WTC11 (cell line): ENCODE measurements at regions not wholly inside any gene's neighbourhood (a gene's known extent, or its start where the extent isn't known, plus 50 kb on each side); places are given as distances from the start of the nearest gene placed in this dataset.

Experiments
- ATAC-seq: fragments of 200-7000 bp; cut with Tn5 transposase; 2 replicates; pipeline ENCODE4 v1.10.0; 2021; ENCODE audit warnings: mild to moderate bottlenecking, moderate library complexity
- CTCF ChIA-PET: fragments of 300-600 bp; sonication (Branson Sonifier 250); formaldehyde crosslinking; loops from one replicate; lab custom pipeline; 2021; ENCODE audit warnings: antibody characterized with exemption; lab: Charles Lee
- POLR2A ChIA-PET: fragments of 350-600 bp; sonication (Branson Sonifier 250); formaldehyde crosslinking; loops from one replicate; lab custom pipeline; 2021; ENCODE audit warnings: antibody characterized with exemption; lab: Charles Lee
- DNase-seq: peaks from one replicate; pipeline ENCODE4 v3.0.0; 2021; ENCODE audit warnings: low spot score
- H3K27ac Mint-ChIP-seq: 2 replicates; pipeline ENCODE4 v1.8.0; 2021; ENCODE audit warnings: mixed read lengths
- H3K27me3 Mint-ChIP-seq: 2 replicates; pipeline ENCODE4 v1.8.0; 2021; ENCODE audit warnings: low read depth, mild to moderate bottlenecking, moderate library complexity, mixed read lengths
- H3K36me3 Mint-ChIP-seq: 2 replicates; pipeline ENCODE4 v1.8.0; 2021; ENCODE audit warnings: mixed read lengths
- H3K4me1 Mint-ChIP-seq: 2 replicates; pipeline ENCODE4 v1.8.0; 2022; ENCODE audit warnings: mixed read lengths
- H3K4me3 Mint-ChIP-seq: 2 replicates; pipeline ENCODE4 v1.8.0; 2021; ENCODE audit warnings: mild to moderate bottlenecking, moderate library complexity, mixed read lengths
- H3K9me3 Mint-ChIP-seq: 2 replicates; pipeline ENCODE4 v1.8.0; 2021; ENCODE audit warnings: mixed read lengths
- ARID4B ChIP-seq: sonication (generic); formaldehyde crosslinking; IDR thresholded peaks from 2 replicates; pipeline ENCODE4 v1.8.0; 2023; ENCODE audit warnings: missing genetic modification reagents, mild to moderate bottlenecking, borderline replicate concordance
- ATF2 ChIP-seq: sonication (generic); formaldehyde crosslinking; IDR thresholded peaks from 2 replicates; pipeline ENCODE4 v1.8.1; 2022; ENCODE audit warnings: low read depth, missing genetic modification reagents, borderline replicate concordance
- CDX4 ChIP-seq: fragments of 250-450 bp; sonication (Bioruptor Pico); IDR thresholded peaks from 2 replicates; pipeline ENCODE4 v1.9.0; 2021; ENCODE audit warnings: moderate library complexity, mild to moderate bottlenecking, inconsistent platforms, borderline replicate concordance
- JAZF1 ChIP-seq: fragments of 250-450 bp; sonication (Bioruptor Pico); IDR thresholded peaks from 2 replicates; pipeline ENCODE4 v1.9.0; 2021; ENCODE audit warnings: moderate library complexity, mild to moderate bottlenecking, inconsistent platforms
- MXD4 ChIP-seq: fragments of 250-450 bp; sonication (Bioruptor Pico); IDR thresholded peaks from 2 replicates; pipeline ENCODE4 v1.8.0; 2021; ENCODE audit warnings: mild to moderate bottlenecking, moderate library complexity, borderline replicate concordance
- NFE2L1 ChIP-seq: sonication (generic); formaldehyde crosslinking; IDR thresholded peaks from 2 replicates; pipeline ENCODE4 v1.8.1; 2023; ENCODE audit warnings: missing genetic modification reagents
- OVOL2 ChIP-seq: fragments of 250-450 bp; sonication (Bioruptor Pico); IDR thresholded peaks from 2 replicates; pipeline ENCODE4 v1.9.0; 2021; ENCODE audit warnings: mild to moderate bottlenecking, borderline replicate concordance
- PRDM15 ChIP-seq: sonication (generic); formaldehyde crosslinking; IDR thresholded peaks from 2 replicates; pipeline ENCODE4 v1.8.0; 2022; ENCODE audit warnings: missing genetic modification reagents
- RELA ChIP-seq: sonication (generic); formaldehyde crosslinking; IDR thresholded peaks from 2 replicates; pipeline ENCODE4 v1.8.1; 2022; ENCODE audit warnings: missing genetic modification reagents, mild to moderate bottlenecking, borderline replicate concordance
- TP53 ChIP-seq: sonication (generic); formaldehyde crosslinking; IDR thresholded peaks from 2 replicates; pipeline ENCODE4 v1.8.1; 2023; ENCODE audit warnings: mild to moderate bottlenecking, missing genetic modification reagents
- USF2 ChIP-seq: sonication (generic); formaldehyde crosslinking; IDR thresholded peaks from 2 replicates; pipeline ENCODE4 v1.8.1; 2023; ENCODE audit warnings: mild to moderate bottlenecking, missing genetic modification reagents, moderate library complexity
- ZBTB21 ChIP-seq: sonication (generic); formaldehyde crosslinking; IDR thresholded peaks from 2 replicates; pipeline ENCODE4 v1.8.1; 2023; ENCODE audit warnings: mild to moderate bottlenecking, missing genetic modification reagents, borderline replicate concordance
- ZMAT4 ChIP-seq: fragments of 250-450 bp; sonication (Bioruptor Pico); IDR thresholded peaks from 2 replicates; pipeline ENCODE4 v1.9.0; 2021; ENCODE audit warnings: mild to moderate bottlenecking
- ZNF121 ChIP-seq: sonication (generic); formaldehyde crosslinking; IDR thresholded peaks from 2 replicates; pipeline ENCODE4 v1.8.0; 2023; ENCODE audit warnings: missing genetic modification reagents
- ZNF423 ChIP-seq: fragments of 250-450 bp; sonication (Bioruptor Pico); IDR thresholded peaks from 2 replicates; pipeline ENCODE4 v2.1.2; 2022; ENCODE audit warnings: mild to moderate bottlenecking, moderate library complexity
- ZSCAN18 ChIP-seq: fragments of 250-450 bp; sonication (Bioruptor Pico); IDR thresholded peaks from 2 replicates; pipeline ENCODE4 v2.1.2; 2022; ENCODE audit warnings: mild to moderate bottlenecking, moderate library complexity

GRCh38 chr6:100121854-100122609 is 128.0 kb upstream of the MCHR2 start (continued):
- TF ChIP-seq PRDM15 (CRISPR knock-in tag) (no peak), ATF2 (CRISPR knock-in tag) (no peak), JAZF1 (CRISPR knock-in tag) (no peak), CDX4 (CRISPR knock-in tag) (no peak), ZMAT4 (CRISPR knock-in tag) (no peak), ZNF423 (CRISPR knock-in tag) (no peak)

- Mint-ChIP-seq H3K27ac (no peak overlapping the region), H3K4me1 (peaks cover 4% of the 10 kb centered on the region; the same call in 1 of the 2 replicates), H3K36me3 (no peaks in the 10 kb centered on the region), H3K27me3 (no peaks in the 10 kb centered on the region; the same call in 1 of the 2 replicates), H3K9me3 (no peaks in the 10 kb centered on the region), H3K4me3 (no peak overlapping the region)
- TF ChIP-seq ARID4B (CRISPR knock-in tag) (no peak), ZSCAN18 (CRISPR knock-in tag) (no peak), MXD4 (CRISPR knock-in tag) (no peak), NFE2L1 (CRISPR knock-in tag) (no peak), OVOL2 (no peak), TP53 (no peak), RELA (CRISPR knock-in tag) (no peak), ZNF121 (CRISPR knock-in tag) (no peak), USF2 (CRISPR knock-in tag) (no peak), ZBTB21 (CRISPR knock-in tag) (no peak)
- ChIA-PET CTCF (no interaction called here), POLR2A (no interaction called here)
- DNase-seq (no peak), ATAC-seq (no peak)
Measured at GRCh38 chr6:100119261-100119660, 125.2 kb upstream of the MCHR2 start.
